Natural killer cell treated with Interleukin-12 subunit alpha and Interleukin-12 subunit beta and Interleukin-15 and Interleukin-18, amount 100 ng/mL, for 72 hours (primary cell): ENCODE measurements at regions not wholly inside any gene's neighbourhood (a gene's known extent, or its start where the extent isn't known, plus 50 kb on each side); places are given as distances from the start of the nearest gene placed in this dataset.
"Not testable (repeated sequence)": the region's sequence is repeated elsewhere in the genome, so short reads cannot be mapped to it uniquely, and the experiment has no call there.

Experiments used
- ATAC-seq, 2 donors: fragments of 150-1000 bp; cut with Tn5 transposase in 1 of 2; sonication (Bioruptor Pico), chemical (Tn5 transposase) in 1 of 2; 2 replicates each; pipeline ENCODE4 v1.10.0; 2021
- DNase-seq: peaks from one replicate; pipeline ENCODE4 v3.0.0; 2022; ENCODE audit warnings: low spot score
- H3K27ac Mint-ChIP-seq, 2 donors: 1 replicate in 1 of 2; 2 replicates in 1 of 2; pipeline ENCODE4 v1.8.0; 2022; ENCODE audit warnings: mixed read lengths in 2 of 2, mild to moderate bottlenecking in 1 of 2, moderate library complexity in 1 of 2
- H3K27me3 Mint-ChIP-seq, 2 donors: 1 replicate in 1 of 2; 2 replicates in 1 of 2; pipeline ENCODE4 v1.8.0; 2022; ENCODE audit warnings: mixed read lengths in 2 of 2
- H3K36me3 Mint-ChIP-seq: one replicate; pipeline ENCODE4 v1.8.0; 2022; ENCODE audit warnings: mixed read lengths
- H3K4me1 Mint-ChIP-seq, 2 donors: 1 replicate in 1 of 2; 2 replicates in 1 of 2; pipeline ENCODE4 v1.8.0; 2022; ENCODE audit warnings: low read depth in 2 of 2, mixed read lengths in 2 of 2, mild to moderate bottlenecking in 1 of 2
- H3K4me3 Mint-ChIP-seq: one replicate; pipeline ENCODE4 v1.8.0; 2022; ENCODE audit warnings: mixed read lengths
- H3K9me3 Mint-ChIP-seq: 2 replicates; pipeline ENCODE4 v1.8.0; 2022; ENCODE audit warnings: mixed read lengths

GRCh38 chr10:123278445-123278844, 124.2 kb downstream of the BUB3 start:
- peak; percentile 28 to 52 for ATAC-seq

GRCh38 chr10:123283371-123283770, 129.2 kb downstream of the BUB3 start:
- DNase-seq, H3K4me1 Mint-ChIP-seq, H3K9me3 Mint-ChIP-seq, H3K27me3 Mint-ChIP-seq, H3K4me3 Mint-ChIP-seq, H3K36me3 Mint-ChIP-seq, ATAC-seq, H3K27ac Mint-ChIP-seq: not testable (repeated sequence)

More at GRCh38 chr10:123278445-123278844, 124.2 kb downstream of the BUB3 start:
- Mint-ChIP-seq H3K27ac (no peak overlapping the region), H3K9me3 (peaks cover 3% of the 10 kb centered on the region), H3K4me1 (no peaks in the 10 kb centered on the region), H3K36me3 (no peaks in the 10 kb centered on the region), H3K4me3 (no peak overlapping the region), H3K27me3 (peaks cover 12 to 14% of the 10 kb centered on the region in 2 donors)
- no peak for DNase-seq

GRCh38 chr10:123284022-123284421, 129.8 kb downstream of the BUB3 start:
- Mint-ChIP-seq H3K27ac (no peak overlapping the region), H3K9me3 (no peaks in the 10 kb centered on the region), H3K27me3 (no peaks in the 10 kb centered on the region), H3K4me3 (no peak overlapping the region), H3K4me1 (no peaks in the 10 kb centered on the region), H3K36me3 (no peaks in the 10 kb centered on the region)
- DNase-seq (no peak), ATAC-seq (no peak)

DNA sequence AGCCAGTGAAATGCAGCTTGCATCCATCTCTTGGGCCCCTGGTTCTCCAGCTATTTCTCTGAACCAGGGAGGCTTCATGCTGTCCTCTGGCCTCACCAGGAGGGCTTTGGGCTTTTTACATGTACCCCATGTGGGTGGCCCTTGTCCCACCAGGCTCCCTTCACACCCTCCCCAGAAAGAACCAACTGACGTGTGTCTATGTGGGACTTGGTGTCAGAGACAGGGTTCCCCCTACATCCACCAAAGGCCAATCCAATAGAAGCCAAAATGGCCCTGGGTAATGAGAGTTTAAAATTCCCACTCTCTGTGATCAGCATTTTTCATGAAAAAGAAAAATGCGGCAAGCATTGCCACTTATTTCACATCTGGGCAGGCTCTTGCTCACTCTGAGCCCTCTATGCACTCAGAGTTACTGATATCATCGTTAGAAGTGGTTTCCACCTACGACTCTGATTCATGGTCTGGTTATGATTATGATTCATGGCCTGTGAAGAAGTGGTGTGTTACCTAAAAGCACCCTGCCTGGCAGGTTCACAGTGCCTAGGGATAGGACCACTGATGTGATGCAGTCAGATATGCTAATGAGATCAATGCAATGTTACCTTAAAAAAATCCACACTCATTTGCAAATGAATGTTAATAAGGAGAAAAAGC, 133.5 kb downstream of the BUB3 start:
- Mint-ChIP-seq H3K27ac (no peak overlapping the region), H3K9me3 (no peaks in the 10 kb centered on the region), H3K27me3 (peaks cover 0 to 3% of the 10 kb centered on the region in 2 donors), H3K4me1 (no peaks in the 10 kb centered on the region), H3K4me3 (no peak overlapping the region), H3K36me3 (no peaks in the 10 kb centered on the region)
- ATAC-seq (peak; percentile 45 to 79), DNase-seq (no peak)

DNA sequence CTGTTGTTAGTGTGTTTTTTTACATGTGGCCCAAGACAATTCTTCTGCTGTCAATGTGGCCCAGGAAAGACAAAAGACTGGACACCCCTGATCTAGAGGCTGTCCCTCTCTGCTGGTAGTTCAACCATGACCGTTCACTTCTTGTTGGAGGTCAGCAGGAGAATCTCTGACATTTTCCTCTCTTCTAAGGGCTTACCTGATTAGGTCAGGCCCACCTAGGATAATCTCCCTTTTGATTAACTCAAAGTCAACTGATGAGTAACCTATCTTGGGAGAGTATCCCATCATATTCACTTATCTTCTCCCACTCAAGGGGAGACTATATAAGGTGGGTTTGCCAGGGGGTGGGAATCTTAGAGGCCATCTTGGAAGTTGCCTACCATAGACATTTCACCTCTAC, 135.2 kb downstream of the BUB3 start:
- Mint-ChIP-seq H3K36me3 (no peaks in the 10 kb centered on the region), H3K27ac (no peak overlapping the region), H3K4me3 (no peak overlapping the region), H3K4me1 (no peaks in the 10 kb centered on the region), H3K9me3 (no peaks in the 10 kb centered on the region), H3K27me3 (peaks cover 0 to 3% of the 10 kb centered on the region in 2 donors)
- no peak for ATAC-seq
- no peak for DNase-seq

GRCh38 chr10:123294109-123294508, 139.9 kb downstream of the BUB3 start:
- ATAC-seq, result no peak

GRCh38 chr10:123294886-123295285, 140.7 kb downstream of the BUB3 start:
- H3K4me1 Mint-ChIP-seq, result peaks cover 0 to 3% of the 10 kb centered on the region in 2 donors
- no peaks in the 10 kb centered on the region for H3K9me3 Mint-ChIP-seq
- ATAC-seq, result no peak
- H3K4me3 Mint-ChIP-seq, result no peak overlapping the region
- no peak for DNase-seq
- no peaks in the 10 kb centered on the region for H3K36me3 Mint-ChIP-seq
- H3K27ac Mint-ChIP-seq, result no peak overlapping the region
- H3K27me3 Mint-ChIP-seq, result peaks cover 0 to 3% of the 10 kb centered on the region in 2 donors

More at GRCh38 chr10:123294109-123294508, 139.9 kb downstream of the BUB3 start:
- no peak overlapping the region for H3K4me3 Mint-ChIP-seq
- no peak for DNase-seq
- H3K27me3 Mint-ChIP-seq, result peaks cover 0 to 3% of the 10 kb centered on the region in 2 donors
- no peaks in the 10 kb centered on the region for H3K9me3 Mint-ChIP-seq
- peaks cover 0 to 3% of the 10 kb centered on the region in 2 donors for H3K4me1 Mint-ChIP-seq
- H3K36me3 Mint-ChIP-seq, result no peaks in the 10 kb centered on the region
- H3K27ac Mint-ChIP-seq, result no peak overlapping the region

DNA sequence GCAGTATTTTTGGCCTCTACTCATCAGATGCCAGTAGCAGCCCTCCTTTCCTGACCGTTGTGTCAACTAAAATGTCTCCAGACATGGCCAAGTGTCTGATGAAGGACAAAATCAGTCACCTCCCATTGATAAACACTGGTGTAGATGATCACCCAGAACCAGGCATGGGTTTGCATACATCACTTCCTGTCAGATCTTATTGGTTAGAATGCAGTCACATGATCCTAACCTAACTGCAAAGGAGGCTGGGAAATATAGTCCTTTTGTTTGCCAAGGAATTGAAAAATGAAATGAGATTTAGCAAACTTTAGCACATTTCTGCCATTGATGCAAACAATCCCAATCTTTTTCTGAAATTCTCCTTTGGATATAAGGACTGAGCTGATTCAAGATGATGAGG, 141.4 kb downstream of the BUB3 start:
- Mint-ChIP-seq H3K36me3 (no peaks in the 10 kb centered on the region), H3K9me3 (no peaks in the 10 kb centered on the region), H3K27me3 (peaks cover 0 to 3% of the 10 kb centered on the region in 2 donors), H3K27ac (no peak overlapping the region), H3K4me3 (no peak overlapping the region), H3K4me1 (peaks cover 0 to 3% of the 10 kb centered on the region in 2 donors)
- ATAC-seq (no peak), DNase-seq (no peak)

DNA sequence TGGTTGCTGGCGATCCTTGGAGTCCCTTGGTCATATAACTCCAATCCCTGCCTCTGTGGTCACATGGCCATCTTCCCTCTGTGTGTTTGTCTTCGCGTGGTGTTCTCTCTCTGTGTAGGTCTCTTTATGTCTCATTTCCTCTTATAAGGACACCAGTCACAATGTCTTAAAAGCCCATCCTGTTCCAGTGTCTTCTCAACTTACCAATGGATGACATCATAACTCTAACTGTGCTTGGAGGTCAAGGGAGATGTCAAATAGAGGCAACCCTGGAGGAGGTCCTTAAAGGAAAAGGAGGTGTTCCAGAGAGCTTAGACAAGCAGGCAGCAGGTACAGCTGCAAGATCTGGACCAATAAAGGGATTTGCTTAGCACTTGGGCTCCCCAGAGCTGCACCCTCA, 143.0 kb downstream of the BUB3 start:
- no peak overlapping the region for H3K27ac Mint-ChIP-seq
- DNase-seq, result no peak
- no peak overlapping the region for H3K4me3 Mint-ChIP-seq
- H3K9me3 Mint-ChIP-seq, result no peaks in the 10 kb centered on the region
- ATAC-seq, result no peak
- H3K36me3 Mint-ChIP-seq, result no peaks in the 10 kb centered on the region
- no peaks in the 10 kb centered on the region for H3K27me3 Mint-ChIP-seq
- peaks cover 0 to 3% of the 10 kb centered on the region in 2 donors for H3K4me1 Mint-ChIP-seq

- Mint-ChIP-seq H3K36me3 (no peaks in the 10 kb centered on the region), H3K4me3 (no peak overlapping the region), H3K4me1 (peaks cover 0 to 3% of the 10 kb centered on the region in 2 donors), H3K9me3 (no peaks in the 10 kb centered on the region), H3K27ac (no peak overlapping the region), H3K27me3 (peaks cover 0 to 3% of the 10 kb centered on the region in 2 donors)
- DNase-seq (no peak), ATAC-seq (no peak)
These were observed 144.4 kb downstream of the BUB3 start for GRCh38 chr10:123298583-123298982.

- H3K9me3 Mint-ChIP-seq, result no peaks in the 10 kb centered on the region
These were observed 145.4 kb downstream of the BUB3 start for GRCh38 chr10:123299598-123299997.

DNA sequence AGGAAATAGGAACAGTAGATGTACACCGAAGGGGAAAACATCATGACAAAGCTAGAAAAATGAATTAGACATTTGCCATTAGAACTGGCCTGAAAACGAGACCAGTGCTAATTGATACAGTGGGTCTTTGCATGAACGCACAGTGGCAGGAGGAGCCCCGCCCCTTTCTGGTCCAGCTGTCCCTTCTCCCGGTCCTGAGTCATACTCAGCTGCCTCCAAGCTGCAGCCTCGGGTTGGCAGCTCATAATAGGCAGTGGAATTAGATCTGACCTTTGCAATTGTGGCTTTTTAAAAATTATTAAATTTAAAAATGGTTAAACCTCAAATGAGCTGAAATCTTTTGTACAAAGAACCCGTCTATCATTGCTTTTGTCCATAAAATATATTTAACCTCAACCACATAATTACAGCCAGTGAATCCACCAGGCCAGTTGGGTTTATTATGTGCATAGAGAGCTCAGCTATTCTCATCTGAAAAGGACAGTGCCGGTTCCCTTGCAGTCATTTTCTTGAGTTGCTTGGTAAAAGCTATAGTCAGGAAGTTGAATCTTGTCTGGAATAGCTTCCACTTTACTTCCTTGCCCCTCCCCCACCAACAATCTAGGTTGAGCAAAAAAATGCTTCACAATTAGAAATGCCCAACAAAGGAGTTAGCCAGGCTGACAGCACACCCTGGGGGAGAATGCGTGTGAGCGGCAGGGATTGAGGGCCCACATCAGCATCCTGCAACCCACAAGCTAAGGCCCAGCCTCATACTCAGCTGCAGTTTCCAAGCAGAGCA, 147.1 kb downstream of the BUB3 start:
- Mint-ChIP-seq H3K9me3 (no peaks in the 10 kb centered on the region), H3K4me1 (no peaks in the 10 kb centered on the region), H3K36me3 (no peaks in the 10 kb centered on the region), H3K4me3 (no peak overlapping the region), H3K27me3 (peaks cover 0 to 3% of the 10 kb centered on the region in 2 donors), H3K27ac (no peak overlapping the region)
- no peak for ATAC-seq
- no peak for DNase-seq

More at GRCh38 chr10:123299598-123299997, 145.4 kb downstream of the BUB3 start:
- H3K27me3 Mint-ChIP-seq, result peaks cover 0 to 3% of the 10 kb centered on the region in 2 donors
- ATAC-seq (peak in 1 of 2 donors; percentile 45), DNase-seq (no peak)
- peaks cover 0 to 3% of the 10 kb centered on the region in 2 donors for H3K4me1 Mint-ChIP-seq
- no peak overlapping the region for H3K27ac Mint-ChIP-seq
- H3K36me3 Mint-ChIP-seq, result no peaks in the 10 kb centered on the region
- H3K4me3 Mint-ChIP-seq, result no peak overlapping the region

DNA sequence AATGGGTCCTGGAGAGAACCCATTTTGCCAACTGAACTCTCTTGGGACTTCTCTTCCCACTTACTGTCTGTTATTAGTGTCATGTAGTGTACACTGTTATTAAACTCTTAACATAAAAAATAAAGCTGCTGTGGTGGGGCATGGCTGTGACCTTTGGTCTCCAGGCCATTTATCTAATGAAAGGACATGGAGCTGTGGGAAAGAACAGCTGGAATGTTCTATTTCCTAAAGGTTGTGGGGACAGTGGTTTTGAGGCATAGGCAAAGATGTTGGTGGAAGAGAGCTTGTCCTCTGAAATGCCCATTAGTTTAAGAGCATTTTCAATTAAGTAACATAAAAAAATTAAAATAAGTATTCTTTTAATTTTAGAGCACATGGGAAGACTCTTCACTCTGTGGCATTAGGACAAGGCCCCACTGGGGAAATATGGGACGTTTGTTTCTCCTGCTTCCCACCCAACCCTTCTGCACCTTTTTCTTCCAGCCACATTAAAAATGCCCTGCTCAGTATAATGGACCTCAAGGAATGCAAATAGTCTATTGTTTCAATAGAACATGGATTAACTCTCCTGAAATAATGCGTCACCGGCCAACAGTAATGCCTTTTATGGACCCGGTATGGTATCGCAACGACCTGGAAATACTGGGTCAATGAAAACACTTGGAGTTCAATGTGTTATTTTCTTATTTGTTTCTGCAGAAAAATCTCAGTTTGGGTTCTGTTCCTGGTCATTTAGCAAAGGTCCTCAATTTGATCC, 149.6 kb downstream of the BUB3 start:
- ATAC-seq, result no peak
- no peaks in the 10 kb centered on the region for H3K4me1 Mint-ChIP-seq

GRCh38 chr10:123305671-123306070, 151.5 kb downstream of the BUB3 start:
- ATAC-seq (no peak), DNase-seq (no peak)
- Mint-ChIP-seq H3K4me3 (no peak overlapping the region), H3K36me3 (no peaks in the 10 kb centered on the region), H3K9me3 (no peaks in the 10 kb centered on the region), H3K27me3 (peaks cover 0 to 7% of the 10 kb centered on the region in 2 donors), H3K27ac (no peak overlapping the region), H3K4me1 (no peaks in the 10 kb centered on the region)

More for the DNA sequence above, 149.6 kb downstream of the BUB3 start:
- Mint-ChIP-seq H3K27me3 (peaks cover 0 to 7% of the 10 kb centered on the region in 2 donors), H3K4me3 (no peak overlapping the region), H3K27ac (no peak overlapping the region), H3K9me3 (no peaks in the 10 kb centered on the region), H3K36me3 (no peaks in the 10 kb centered on the region)
- DNase-seq, result no peak
